Panc1 (cell line): ENCODE measurements at regions not wholly inside any gene's neighbourhood (a gene's known extent, or its start where the extent isn't known, plus 50 kb on each side); places are given as distances from the start of the nearest gene placed in this dataset.

Experiments used
- ATAC-seq: fragments of 200-7000 bp; cut with Tn5 transposase; 2 replicates; pipeline ENCODE4 v1.9.1; 2020; ENCODE audit warnings: mild to moderate bottlenecking, moderate library complexity
- BruUV-seq: library from RNA; stranded (reverse); fragments of 400-500 nt; replicated peaks from 2 replicates; lab custom pipeline; 2021; lab: Mats Ljungman, UMichigan
- CTCF ChIA-PET: fragments of 300-600 bp; sonication (Branson Sonifier 250); formaldehyde crosslinking; loops from one replicate; lab custom pipeline; 2022; ENCODE audit warnings: antibody characterized with exemption; lab: Charles Lee
- POLR2A ChIA-PET: fragments of 300-600 bp; sonication (Branson Sonifier 250); formaldehyde crosslinking; loops from one replicate; lab custom pipeline; 2022; ENCODE audit warnings: antibody characterized with exemption; lab: Charles Lee
- DNase-seq: peaks from one replicate; pipeline ENCODE4 v3.0.0-alpha.2; 2010; ENCODE audit warnings: low read depth, low spot score
- H3K27ac ChIP-seq: 2 replicates; pipeline ENCODE4 v1.5.1; 2011; ENCODE audit warnings: mild to moderate bottlenecking, low read length, inconsistent platforms
- H3K27me3 ChIP-seq: fragments of 200-500 bp; sonication (Bioruptor generic); 2 replicates; pipeline ENCODE4 v1.6.0; 2014; ENCODE audit warnings: low read length, inconsistent platforms; ENCODE audit not compliant: control insufficient read depth, insufficient read depth
- H3K36me3 ChIP-seq: fragments of 200-500 bp; sonication (Bioruptor generic); 2 replicates; pipeline ENCODE4 v1.5.1; 2014; ENCODE audit warnings: inconsistent platforms, mild to moderate bottlenecking, low read length, moderate library complexity; ENCODE audit not compliant: control insufficient read depth, insufficient read depth
- H3K4me1 ChIP-seq: 2 replicates; pipeline ENCODE4 v1.5.1; 2011; ENCODE audit warnings: inconsistent platforms, mild to moderate bottlenecking, low read length, moderate library complexity; ENCODE audit not compliant: control insufficient read depth, insufficient read depth
- H3K4me3 ChIP-seq, 2 experiments: 2 replicates each; pipeline ENCODE4 v1.5.1; 2011 to 2012; ENCODE audit warnings: low read depth in 2 of 2, low read length in 2 of 2, mild to moderate bottlenecking in 2 of 2, inconsistent platforms in 1 of 2, moderate library complexity in 1 of 2
- H3K9me3 ChIP-seq: fragments of 200-500 bp; sonication (Bioruptor generic); 2 replicates; pipeline ENCODE4 v1.5.1; 2014; ENCODE audit warnings: low read depth, mild to moderate bottlenecking, inconsistent platforms, low read length, moderate library complexity; ENCODE audit not compliant: control insufficient read depth, insufficient read depth
- POLR2AphosphoS5 ChIP-seq: IDR thresholded peaks from 2 replicates; pipeline ENCODE4 v1.6.1; 2012; ENCODE audit warnings: mild to moderate bottlenecking, low read depth, low read length, moderate library complexity
- REST ChIP-seq, 2 experiments: IDR thresholded peaks; 2 replicates each; pipeline ENCODE4 v1.6.1; 2011 to 2012; ENCODE audit warnings: low read depth in 2 of 2, control low read depth in 1 of 2, low read length in 1 of 2, mild to moderate bottlenecking in 1 of 2, moderate library complexity in 1 of 2; ENCODE audit not compliant: insufficient read depth in 1 of 2
- SIN3A ChIP-seq: IDR thresholded peaks from 2 replicates; pipeline ENCODE4 v1.6.1; 2012; ENCODE audit warnings: low read depth, mild to moderate bottlenecking, low read length, moderate library complexity, borderline replicate concordance; ENCODE audit not compliant: insufficient read depth
- TCF7L2 ChIP-seq: IDR thresholded peaks from 2 replicates; pipeline ENCODE4 v1.6.1; 2011; ENCODE audit warnings: mild to moderate bottlenecking, low read depth, low read length, inconsistent platforms
- in situ Hi-C: cut with HindIII; loops from 2 replicates; pipeline ENCODE4 v1.10.0; 2016; ENCODE audit warnings: low sequenced_read_pairs, low pct_unique_long_range_greater_than_20kb
- intact Hi-C: fragments of 100-400 bp; cut with micrococcal nuclease; formaldehyde crosslinking; loops from one replicate; pipeline ENCODE4 v1.10.0; 2022; ENCODE audit not compliant: unreplicated experiment
- TF ChIP-seq, protein P1 (sequence below): fragments of 450-650 bp; IDR thresholded peaks from 2 replicates; pipeline ENCODE4 v1.5.1; 2017; ENCODE audit warnings: mild to moderate bottlenecking

DNA sequence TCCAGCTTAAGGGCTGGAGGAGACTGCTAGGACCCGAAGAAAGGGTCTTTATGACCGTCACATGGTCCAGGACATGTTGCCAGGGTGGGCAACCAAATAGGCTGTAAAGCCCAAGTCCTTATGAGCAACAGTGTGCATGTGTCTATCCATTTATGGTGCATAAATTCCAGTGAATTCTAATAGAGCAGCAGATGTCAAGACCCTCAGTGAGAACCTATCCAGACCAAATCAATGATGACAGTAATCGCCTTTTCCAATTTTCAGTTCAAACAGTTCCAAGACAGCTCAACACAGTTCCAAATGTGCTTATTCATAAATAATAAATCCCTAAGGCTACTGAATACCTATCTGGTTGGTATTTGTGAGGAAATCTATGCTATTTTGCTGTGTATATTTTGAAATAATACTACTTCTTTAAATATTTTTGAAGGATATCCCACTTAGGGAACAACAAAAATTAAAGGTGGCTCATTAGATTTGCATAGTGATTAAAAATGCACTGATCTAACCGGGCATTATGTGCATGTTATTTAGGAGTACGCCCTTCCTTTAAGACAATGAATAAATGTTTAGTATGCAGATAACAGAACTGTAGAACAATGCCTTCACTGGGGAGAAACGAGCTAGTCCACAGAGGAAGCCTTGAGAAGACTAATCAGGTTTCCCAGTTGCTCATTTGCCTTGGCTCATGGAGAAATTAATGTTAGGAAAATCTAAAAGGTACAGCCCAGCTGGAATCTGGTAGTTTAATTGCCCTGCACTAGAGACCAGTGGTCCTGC is 519.5 kb upstream of the CHAC2 start:
- no peaks in the 10 kb centered on the region for H3K4me1 ChIP-seq
- H3K36me3 ChIP-seq, result no peaks in the 10 kb centered on the region
- no peaks in the 10 kb centered on the region for H3K27me3 ChIP-seq
- no peak for TF ChIP-seq SIN3A
- no peak for TF ChIP-seq TCF7L2
- TF ChIP-seq REST (IDR thresholded peaks at IDR 0.05; ENCODE audit: insufficient read depth in 1 of 2, low read depth in 2 of 2, low read length in 1 of 2), result no peak
- no peak for TF ChIP-seq POLR2AphosphoS5
- TF ChIP-seq, protein P1, sequence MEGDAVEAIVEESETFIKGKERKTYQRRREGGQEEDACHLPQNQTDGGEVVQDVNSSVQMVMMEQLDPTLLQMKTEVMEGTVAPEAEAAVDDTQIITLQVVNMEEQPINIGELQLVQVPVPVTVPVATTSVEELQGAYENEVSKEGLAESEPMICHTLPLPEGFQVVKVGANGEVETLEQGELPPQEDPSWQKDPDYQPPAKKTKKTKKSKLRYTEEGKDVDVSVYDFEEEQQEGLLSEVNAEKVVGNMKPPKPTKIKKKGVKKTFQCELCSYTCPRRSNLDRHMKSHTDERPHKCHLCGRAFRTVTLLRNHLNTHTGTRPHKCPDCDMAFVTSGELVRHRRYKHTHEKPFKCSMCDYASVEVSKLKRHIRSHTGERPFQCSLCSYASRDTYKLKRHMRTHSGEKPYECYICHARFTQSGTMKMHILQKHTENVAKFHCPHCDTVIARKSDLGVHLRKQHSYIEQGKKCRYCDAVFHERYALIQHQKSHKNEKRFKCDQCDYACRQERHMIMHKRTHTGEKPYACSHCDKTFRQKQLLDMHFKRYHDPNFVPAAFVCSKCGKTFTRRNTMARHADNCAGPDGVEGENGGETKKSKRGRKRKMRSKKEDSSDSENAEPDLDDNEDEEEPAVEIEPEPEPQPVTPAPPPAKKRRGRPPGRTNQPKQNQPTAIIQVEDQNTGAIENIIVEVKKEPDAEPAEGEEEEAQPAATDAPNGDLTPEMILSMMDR, result no peak
- in situ Hi-C loops (no loop called here), intact Hi-C loops (no loop called here)
- POLR2A ChIA-PET, result no interaction called here
- no peaks in the 10 kb centered on the region for H3K9me3 ChIP-seq
- no peak overlapping the region for H3K4me3 ChIP-seq
- BruUV-seq, result no TSS peak
- DNase-seq (no peak), ATAC-seq (no peak)
- CTCF ChIA-PET, result no interaction called here
- H3K27ac ChIP-seq, result no peak overlapping the region

GRCh38 chr2:53243430-53243829 is 524.2 kb upstream of the CHAC2 start:
- H3K9me3 ChIP-seq, result no peaks in the 10 kb centered on the region
- TF ChIP-seq SIN3A (no peak), TCF7L2 (no peak)
- CTCF ChIA-PET, result no interaction called here
- DNase-seq, result no peak
- intact Hi-C loops, result no loop called here
- ATAC-seq, result no peak
- in situ Hi-C loops, result no loop called here
- H3K27ac ChIP-seq, result no peak overlapping the region
- no peaks in the 10 kb centered on the region for H3K4me1 ChIP-seq
- H3K36me3 ChIP-seq, result no peaks in the 10 kb centered on the region
- POLR2A ChIA-PET, result no interaction called here
- no TSS peak for BruUV-seq
- H3K4me3 ChIP-seq, result no peak overlapping the region
- no peaks in the 10 kb centered on the region for H3K27me3 ChIP-seq

DNA sequence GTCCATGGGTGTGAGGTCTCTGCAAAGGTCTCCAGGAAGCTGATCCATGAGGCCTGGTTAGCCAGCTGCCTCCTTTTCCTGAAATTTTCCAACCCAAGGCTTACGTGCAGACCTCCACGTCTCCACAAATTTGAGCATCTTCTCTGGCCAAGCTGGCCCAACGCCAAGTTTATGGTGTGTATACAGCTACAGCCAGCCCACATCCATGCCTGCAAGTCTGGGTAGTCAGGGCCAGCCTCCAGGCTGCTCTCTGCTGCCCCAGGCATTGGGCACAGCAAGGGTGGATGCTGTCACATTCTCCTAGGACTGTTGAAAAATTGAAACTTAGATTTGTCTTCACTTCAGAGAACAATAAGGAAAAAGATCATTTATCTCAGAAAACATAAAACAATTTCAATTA is 525.5 kb upstream of the CHAC2 start:
- ATAC-seq (no peak), DNase-seq (no peak)
- BruUV-seq, result no TSS peak
- ChIA-PET CTCF (no interaction called here), POLR2A (no interaction called here)
- intact Hi-C loops, result no loop called here
- H3K9me3 ChIP-seq, result no peaks in the 10 kb centered on the region
- in situ Hi-C loops, result no loop called here
- no peaks in the 10 kb centered on the region for H3K36me3 ChIP-seq
- H3K27me3 ChIP-seq, result no peaks in the 10 kb centered on the region
- TF ChIP-seq REST (IDR thresholded peaks at IDR 0.05; ENCODE audit: insufficient read depth in 1 of 2, low read depth in 2 of 2, low read length in 1 of 2) (no peak), TCF7L2 (no peak)
- TF ChIP-seq, protein P1, result no peak
- no peaks in the 10 kb centered on the region for H3K4me1 ChIP-seq
- no peak overlapping the region for H3K27ac ChIP-seq
- H3K4me3 ChIP-seq, result no peak overlapping the region
